ENCODE measurements at regions not wholly inside any gene's neighbourhood (a gene's known extent, or its start where the extent isn't known, plus 50 kb on each side); places are given as distances from the start of the nearest gene placed in this dataset.

DNA sequence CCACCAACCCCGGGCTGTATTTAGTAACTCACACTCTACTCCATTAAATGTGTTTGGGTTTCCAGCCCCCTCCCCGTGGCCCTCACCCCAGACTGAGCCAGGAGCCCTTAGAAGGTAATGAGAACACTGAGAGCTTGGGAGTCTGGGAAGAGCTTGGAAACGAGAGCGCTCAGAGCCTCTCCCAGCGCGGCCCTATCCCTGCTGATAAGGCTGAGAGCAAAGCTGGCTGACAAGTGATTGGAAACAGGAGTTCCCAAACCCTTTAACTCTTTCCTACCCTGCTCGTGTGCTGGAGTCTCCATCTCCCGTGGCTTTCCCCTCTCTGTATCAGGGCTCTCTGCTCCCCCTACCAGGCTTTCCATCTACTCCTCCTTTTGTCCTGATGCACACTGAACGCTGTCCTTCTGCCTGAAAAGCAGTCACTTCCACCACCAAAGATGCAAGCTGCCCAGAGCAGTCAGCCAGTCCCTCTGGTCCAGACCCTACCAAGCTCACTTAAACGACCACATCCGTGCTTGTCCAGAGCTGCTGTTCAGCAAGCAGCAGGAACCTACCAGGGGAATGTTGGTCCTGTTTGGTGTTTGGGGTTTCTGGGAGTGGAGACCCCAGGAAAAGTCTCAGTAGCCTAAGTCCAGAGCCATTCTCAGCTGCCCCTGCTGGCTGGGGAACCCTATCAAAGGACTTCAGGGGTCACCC lies 100.0 kb upstream of the PKDCC start:
- no peak for DNase-seq (ENCODE audit: low read depth)

GRCh38 chr2:41948397-41948763 lies 99.4 kb upstream of the PKDCC start:
- no peak for DNase-seq (ENCODE audit: low read depth)

- DNase-seq (ENCODE audit: low read depth): peak; percentile 7
These were observed 98.5 kb upstream of the PKDCC start for GRCh38 chr2:41949091-41949882.

GRCh38 chr2:41949883-41950665 lies 97.7 kb upstream of the PKDCC start:
- DNase-seq (ENCODE audit: low read depth): no peak

DNA sequence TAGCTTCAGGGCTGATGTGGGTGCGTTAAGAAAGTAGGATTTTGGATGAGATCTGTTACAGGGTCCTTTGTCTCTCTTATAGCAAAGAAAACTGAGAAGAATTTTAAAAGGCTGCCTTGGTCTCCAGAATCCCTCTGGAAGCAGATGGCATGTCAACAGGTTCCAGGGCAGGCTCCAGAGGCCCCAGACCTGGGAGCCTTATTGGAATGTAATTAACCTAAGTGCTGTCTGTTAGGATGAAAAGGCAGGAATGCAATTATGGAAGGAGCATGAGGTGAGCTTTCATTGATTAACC lies 97.2 kb upstream of the PKDCC start:
- no peak for DNase-seq (ENCODE audit: low read depth)

DNA sequence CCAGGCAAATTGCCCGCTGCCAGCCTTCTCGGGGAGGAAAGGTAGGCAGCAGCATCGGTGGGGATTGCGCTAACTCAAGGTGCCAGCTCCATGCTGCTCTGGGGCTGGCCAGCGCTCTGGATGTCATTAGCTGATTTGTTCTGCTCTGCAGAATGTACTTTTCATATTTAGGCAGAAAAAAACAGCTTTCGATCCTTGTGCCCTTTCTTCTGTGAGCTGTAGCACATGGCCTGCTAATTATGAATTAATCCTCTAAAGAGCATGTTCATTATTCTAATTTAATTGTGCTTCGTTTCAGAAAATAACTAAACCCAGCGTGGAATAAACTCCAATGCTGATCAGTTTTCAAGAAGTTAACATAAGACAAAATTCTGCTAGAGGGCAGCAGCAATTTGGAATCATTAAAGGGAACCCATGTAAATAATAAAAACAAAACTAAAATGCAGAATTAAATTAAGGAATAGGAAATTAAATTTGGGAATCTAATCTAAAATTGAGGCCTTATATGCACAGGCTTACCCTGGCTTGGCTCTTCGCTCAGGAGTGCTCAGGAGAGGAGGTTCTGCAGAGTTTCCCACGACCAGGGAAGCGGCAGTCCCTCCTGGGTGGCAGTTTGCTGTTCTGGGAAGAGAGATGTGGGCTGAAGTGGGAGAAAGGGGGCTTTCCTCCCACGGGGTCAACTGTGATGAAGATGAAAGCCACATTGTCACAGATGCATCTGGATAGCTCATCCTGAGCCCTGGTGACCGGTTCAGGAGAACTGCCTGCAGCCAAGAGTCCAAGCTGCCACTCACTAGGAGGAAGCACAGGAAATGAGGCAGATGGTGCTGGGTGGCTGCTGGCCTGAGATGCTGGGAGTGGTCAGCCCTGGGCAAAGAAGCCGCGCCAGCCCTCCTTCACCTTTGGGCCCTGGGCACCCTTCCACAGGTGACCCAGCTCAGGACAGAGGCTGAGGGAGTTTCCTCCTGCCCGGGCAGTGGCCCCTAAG lies 93.2 kb upstream of the PKDCC start:
- DNase-seq (ENCODE audit: low read depth): no peak

- DNase-seq (ENCODE audit: low read depth): no peak
These were observed 92.3 kb upstream of the PKDCC start for GRCh38 chr2:41955316-41956043.

DNA sequence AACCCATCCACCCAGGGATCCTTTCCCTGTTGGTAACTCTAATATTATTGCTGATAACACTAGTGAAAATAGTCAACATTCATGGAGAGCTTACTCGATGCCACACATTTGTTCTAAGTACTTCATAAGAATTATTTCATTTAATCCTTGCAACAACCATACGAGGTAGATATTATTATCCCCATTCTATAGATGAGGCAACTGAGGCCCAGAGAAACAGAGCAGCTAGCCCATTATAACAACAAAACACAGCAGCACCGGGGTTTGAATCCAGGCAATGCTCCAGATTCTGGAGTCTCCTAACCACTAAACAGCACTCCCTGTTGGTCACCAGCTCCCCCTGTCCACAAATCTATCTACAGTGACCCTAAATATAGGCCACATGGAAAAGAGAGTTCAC lies 90.4 kb upstream of the PKDCC start:
- no peak for DNase-seq (ENCODE audit: low read depth)

GRCh38 chr2:41958251-41958650 lies 89.6 kb upstream of the PKDCC start:
- no peak for DNase-seq (ENCODE audit: low read depth)

DNA sequence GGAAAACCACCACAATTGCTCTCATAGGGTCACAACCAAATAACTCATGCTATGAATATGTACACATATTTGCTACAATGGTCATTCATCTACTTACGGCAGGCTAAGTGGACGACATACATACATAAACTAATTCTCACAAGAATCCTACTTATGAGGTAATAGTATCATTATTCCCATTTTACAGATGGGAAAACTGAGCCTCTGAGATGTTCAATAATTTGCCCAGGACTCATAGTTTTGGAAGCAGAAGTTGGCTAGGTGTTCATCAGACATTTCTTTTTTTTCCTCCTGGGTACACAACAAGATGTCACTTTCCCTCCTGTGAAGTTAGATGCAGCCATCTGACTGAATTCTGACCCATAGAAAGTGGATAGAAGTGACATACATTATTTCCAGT lies 89.0 kb upstream of the PKDCC start:
- DNase-seq (ENCODE audit: low read depth): no peak

- DNase-seq (ENCODE audit: low read depth): no peak
These were observed 88.1 kb upstream of the PKDCC start for GRCh38 chr2:41959760-41960159.

GRCh38 chr2:41962922-41963622 lies 84.7 kb upstream of the PKDCC start:
- no peak for DNase-seq (ENCODE audit: low read depth)

DNA sequence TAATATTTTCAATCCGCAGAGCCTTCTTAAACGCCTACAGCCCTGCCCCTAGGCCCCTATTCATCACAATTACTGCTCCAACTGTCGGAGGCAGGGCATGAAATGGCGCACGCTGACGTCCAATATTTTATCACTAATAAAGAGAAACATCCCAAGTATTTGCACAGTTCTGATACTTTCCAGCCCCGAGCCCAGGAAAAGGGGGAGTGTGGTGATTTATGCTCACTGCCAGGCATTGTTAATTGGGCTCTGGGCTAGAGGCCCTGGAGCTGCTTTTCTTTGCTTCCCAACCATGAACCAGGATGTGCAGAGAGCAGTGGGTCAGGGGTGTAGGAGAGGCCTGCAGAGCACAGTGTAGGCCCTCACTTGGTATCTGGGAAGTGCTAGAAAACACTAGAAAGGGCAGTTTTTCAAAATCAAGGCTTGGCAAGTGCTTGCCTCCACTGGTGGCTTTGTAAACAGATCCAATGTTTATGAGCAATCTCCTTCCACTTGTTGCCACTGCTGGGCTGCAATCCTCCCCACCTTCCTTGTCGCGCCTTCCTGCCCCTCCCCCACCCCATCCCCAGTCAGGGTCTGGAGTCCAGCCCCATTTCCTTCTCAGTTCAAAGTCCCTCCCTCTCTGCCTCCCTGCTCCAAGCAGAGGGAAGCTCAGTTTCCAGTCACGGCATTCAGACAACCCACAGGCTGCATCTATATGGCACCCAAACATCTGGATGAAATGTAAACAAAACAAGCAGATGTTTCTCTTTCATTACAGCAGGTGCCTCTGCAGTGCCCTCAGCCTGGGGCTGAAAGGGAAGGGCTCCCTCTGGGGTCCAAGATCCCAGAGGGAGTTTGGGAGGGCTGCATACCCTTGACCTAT lies 83.9 kb upstream of the PKDCC start:
- DNase-seq (ENCODE audit: low read depth): no peak

DNA sequence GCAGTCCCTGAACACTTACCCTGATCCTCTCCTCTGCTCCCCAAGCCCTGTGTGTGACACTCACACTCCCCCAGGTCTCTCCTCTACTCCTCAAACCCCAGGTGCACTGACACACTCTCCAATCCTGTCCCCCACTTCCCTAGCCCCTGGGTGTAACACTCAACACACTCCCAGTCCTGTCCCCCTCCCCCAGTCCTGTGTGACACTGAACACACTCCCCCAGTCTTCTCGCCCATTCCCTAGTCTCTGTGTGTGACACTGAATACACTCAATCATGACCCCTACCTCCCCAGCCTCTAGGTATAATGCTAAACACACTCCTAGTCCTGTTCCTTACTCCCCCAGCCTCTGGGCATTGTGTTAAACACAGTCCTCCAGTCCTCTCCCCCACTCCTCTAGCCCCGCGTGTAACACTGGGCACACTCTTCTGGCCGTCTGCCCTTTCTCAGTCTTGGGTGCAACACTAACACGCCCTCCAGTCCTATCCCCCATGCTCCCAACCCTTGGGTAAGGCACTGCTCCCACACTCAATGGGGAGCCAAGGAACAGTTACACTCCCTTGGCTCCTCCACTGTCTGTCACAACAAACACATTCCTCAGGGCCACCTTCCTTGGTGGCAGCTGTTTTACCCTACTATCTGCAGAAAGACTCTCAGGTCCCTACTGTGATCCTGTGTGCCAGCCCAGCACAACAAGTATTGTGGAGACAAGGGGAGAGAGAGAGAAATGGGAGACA lies 82.5 kb upstream of the PKDCC start:
- no peak for DNase-seq (ENCODE audit: low read depth)

- peak; percentile 38 for DNase-seq (ENCODE audit: low read depth)
These were observed 81.9 kb upstream of the PKDCC start for GRCh38 chr2:41965909-41966295.

DNA sequence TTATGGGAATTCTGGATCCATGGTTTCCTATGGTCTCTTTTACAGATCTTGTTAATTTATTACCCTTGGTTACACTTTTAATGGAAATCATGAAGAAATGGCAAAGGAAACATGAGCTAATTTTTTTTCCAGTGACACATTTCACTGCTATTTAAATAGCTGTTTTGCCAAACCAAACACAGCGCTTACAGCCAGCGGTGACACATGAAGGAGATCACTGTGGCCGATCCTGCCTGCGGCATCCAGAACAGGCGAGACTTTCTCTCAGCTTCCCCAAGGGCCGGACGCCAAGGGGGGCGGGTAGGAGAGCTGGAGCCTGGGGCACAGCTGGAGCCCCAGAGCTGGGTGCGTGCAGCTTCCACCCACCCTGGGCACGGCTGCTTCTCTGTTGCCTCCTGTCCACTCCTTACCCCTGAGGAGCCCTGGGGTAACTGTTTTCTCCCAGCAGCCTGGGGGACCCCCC lies 81.4 kb upstream of the PKDCC start:
- peak; percentile 96 for DNase-seq (ENCODE audit: low read depth)

DNA sequence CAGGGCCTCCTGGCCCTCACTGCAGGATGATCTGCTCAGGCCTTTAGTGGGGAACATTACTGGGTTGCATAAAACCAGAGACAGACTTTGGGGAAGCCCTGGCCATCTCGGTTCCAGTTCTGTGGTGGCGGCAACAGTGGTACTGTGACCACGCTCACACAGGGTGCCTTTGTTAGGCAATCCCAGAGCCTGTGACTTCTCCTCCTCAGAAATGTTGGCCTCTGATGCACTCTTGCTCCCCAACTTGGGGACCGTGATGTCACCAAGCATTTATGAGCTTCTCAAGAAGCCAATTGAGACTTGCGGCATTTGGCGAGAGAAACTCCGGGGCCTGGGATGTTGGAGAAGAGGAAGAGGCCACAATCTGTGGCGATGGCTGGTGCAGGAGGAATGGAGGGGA lies 80.9 kb upstream of the PKDCC start:
- DNase-seq (ENCODE audit: low read depth): no peak

DNA sequence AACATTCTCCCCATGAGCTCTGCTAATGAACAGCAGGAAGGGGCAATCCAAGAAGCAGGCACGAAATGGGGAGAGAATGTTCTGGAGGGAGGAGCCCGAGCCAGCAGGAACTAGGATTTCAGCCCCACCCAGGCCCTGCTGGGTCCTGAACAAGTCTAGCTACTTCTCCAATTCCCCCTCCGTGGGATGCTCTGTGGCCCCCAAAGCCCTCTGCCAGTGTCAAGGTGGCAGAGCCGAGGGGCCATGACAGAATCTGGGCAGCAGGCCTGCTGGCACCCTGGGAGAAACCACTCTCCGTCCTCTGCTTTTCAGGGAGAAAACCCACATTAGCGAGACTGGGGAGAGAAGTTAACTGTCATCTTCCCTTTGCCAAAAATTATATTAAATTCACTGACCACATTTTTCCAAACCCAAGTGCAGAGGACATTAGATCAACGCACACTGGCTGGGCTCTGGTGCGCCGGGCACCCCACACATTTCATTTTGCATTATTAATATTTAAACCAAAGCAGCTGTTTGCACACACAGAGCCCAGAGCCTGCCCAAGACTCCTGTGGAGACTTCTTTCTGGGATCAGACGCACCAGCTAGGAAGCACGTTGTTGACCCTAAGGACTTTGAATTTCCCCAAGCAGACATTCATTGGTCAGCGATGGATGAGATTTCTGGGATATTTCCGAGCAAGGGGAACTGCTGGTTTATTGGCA lies 80.2 kb upstream of the PKDCC start:
- no peak for DNase-seq (ENCODE audit: low read depth)
